Bronchial epithelial cell (primary cell): ENCODE measurements at regions not wholly inside any gene's neighbourhood (a gene's known extent, or its start where the extent isn't known, plus 50 kb on each side); places are given as distances from the start of the nearest gene placed in this dataset.

Experiments
- DNase-seq: peaks from one replicate; pipeline ENCODE4 v3.0.0-alpha.2; 2010; ENCODE audit warnings: low read depth
- FAIRE-seq: peaks from 2 replicates; lab custom pipeline; 2011; peaks lifted over from hg19 to GRCh38; lab: Jason Lieb, UNC
- H3K27me3 ChIP-seq: 2 replicates; pipeline ENCODE4 v1.5.1; 2011; ENCODE audit warnings: low read length; ENCODE audit not compliant: control insufficient read depth, insufficient read depth
- H3K36me3 ChIP-seq: 2 replicates; pipeline ENCODE4 v1.5.1; 2011; ENCODE audit warnings: low read length; ENCODE audit not compliant: control insufficient read depth, insufficient read depth
- H3K4me3 ChIP-seq: 2 replicates; pipeline ENCODE4 v1.5.1; 2011; ENCODE audit warnings: mild to moderate bottlenecking, low read depth, low read length, control low read depth
- CTCF ChIP-seq: IDR thresholded peaks from 2 replicates; pipeline ENCODE4 v1.5.1; 2011; ENCODE audit warnings: mild to moderate bottlenecking, moderate library complexity, low read length, control low read depth, inconsistent platforms; ENCODE audit not compliant: insufficient read depth, severe bottlenecking

- FAIRE-seq: no peak
- DNase-seq: no peak
- Histone ChIP-seq H3K36me3 (no peaks in the 10 kb centered on the region), H3K4me3 (no peak overlapping the region), H3K27me3 (no peaks in the 10 kb centered on the region)
- TF ChIP-seq CTCF: no peak
These were observed 587.0 kb upstream of the ADAMTS16 start for GRCh38 chr5:4553130-4553529.

GRCh38 chr5:4553978-4554377 lies 586.2 kb upstream of the ADAMTS16 start:
- Histone ChIP-seq H3K27me3 (no peaks in the 10 kb centered on the region), H3K36me3 (no peaks in the 10 kb centered on the region), H3K4me3 (no peak overlapping the region)
- DNase-seq (no peak), FAIRE-seq (no peak)
- TF ChIP-seq CTCF: no peak

- FAIRE-seq (no peak), DNase-seq (no peak)
- H3K36me3 ChIP-seq: no peaks in the 10 kb centered on the region
- no peak for TF ChIP-seq CTCF
- no peak overlapping the region for H3K4me3 ChIP-seq
- H3K27me3 ChIP-seq: no peaks in the 10 kb centered on the region
These were observed 584.3 kb upstream of the ADAMTS16 start for GRCh38 chr5:4555725-4556285.

- Histone ChIP-seq H3K27me3 (no peaks in the 10 kb centered on the region), H3K4me3 (no peak overlapping the region), H3K36me3 (no peaks in the 10 kb centered on the region)
- no peak for FAIRE-seq
- no peak for TF ChIP-seq CTCF
- DNase-seq: no peak
These were observed 578.7 kb upstream of the ADAMTS16 start for GRCh38 chr5:4561403-4561802.

- FAIRE-seq: no peak
These were observed 576.7 kb upstream of the ADAMTS16 start for GRCh38 chr5:4563400-4563799.

More at GRCh38 chr5:4563400-4563799, 576.7 kb upstream of the ADAMTS16 start:
- TF ChIP-seq CTCF: peak; percentile 27
- Histone ChIP-seq H3K36me3 (no peaks in the 10 kb centered on the region), H3K4me3 (no peak overlapping the region), H3K27me3 (no peaks in the 10 kb centered on the region)
- peak; percentile 36 for DNase-seq
